ENCODE measurements at regions not wholly inside any gene's neighbourhood (a gene's known extent, or its start where the extent isn't known, plus 50 kb on each side); places are given as distances from the start of the nearest gene placed in this dataset.

DNA sequence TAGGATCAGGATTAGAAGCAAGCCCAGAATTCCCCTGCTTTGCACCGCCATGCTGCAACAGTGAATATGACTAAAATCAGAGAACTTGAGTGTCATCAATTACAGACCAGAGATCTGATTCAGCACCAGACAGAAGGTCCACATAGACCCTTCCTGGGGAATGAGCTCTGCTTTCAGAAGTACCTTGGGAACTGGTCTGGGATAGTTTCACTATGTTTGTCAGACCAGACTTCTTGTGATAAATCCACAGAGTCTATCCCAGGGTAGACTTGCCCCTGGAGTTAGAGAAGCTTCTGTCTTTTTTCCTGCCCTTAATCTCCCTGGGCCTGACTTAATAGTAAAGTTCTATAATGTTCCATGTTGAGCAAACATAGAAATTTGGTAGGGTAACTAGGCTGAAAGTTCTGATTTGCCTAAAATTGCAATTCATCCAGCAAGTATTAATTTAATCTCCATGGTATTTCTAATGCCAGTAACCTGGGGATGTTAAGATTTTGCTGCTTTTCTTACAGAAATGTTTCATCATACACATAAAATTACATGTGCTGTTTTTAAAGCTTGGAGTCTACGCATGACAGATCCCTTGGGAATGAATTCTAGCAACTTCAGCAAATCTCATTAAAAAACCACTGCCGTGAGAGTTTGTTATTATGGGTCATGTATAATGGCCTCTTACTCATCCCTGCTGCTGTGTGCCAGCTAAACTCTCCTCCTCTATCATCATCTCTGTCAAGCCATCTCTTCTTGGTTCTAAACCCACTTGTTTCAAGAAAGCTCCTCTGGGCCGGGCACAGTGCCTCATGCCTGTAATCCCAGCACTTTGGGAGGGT, 61.3 kb upstream of the METAP2 start:
- peak; percentile 2 for DNase-seq

DNA sequence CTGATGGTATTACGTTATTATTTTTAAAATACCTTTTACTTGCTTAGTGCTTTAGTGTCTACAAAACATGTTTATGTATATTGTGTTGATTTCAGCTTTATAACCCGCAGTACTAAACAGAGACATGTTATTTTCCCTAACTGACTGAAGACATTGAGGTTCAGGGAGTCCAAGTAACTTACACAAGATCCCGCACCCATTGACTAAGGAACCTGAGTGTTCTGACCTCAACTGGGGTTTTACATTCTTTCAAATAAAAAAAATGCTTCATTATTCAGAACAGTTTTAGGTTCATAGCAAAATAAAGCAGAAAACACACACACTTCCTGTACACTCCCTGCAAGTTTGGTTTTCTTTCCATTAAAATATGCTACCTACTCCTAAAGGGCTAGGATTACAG, 60.4 kb upstream of the METAP2 start:
- no peak for DNase-seq

DNA sequence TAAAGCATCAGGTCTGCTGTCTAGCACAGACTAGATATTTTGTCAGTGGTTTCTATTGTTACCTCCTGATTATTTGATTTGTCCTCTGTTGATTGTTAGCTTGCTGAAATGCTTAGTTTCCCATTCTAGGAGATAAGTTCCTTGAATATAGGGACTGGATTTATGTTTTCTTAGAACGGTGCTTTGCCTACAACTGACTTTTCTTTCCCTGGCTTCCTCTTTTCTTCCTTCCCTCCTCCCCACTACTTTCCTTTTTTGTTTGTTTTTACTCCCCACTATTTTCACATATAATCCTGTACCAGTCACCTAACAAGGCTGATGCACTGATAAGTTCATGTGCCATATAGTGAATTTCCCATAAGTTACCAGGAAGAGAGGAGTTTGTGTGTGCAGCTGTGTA, 58.5 kb upstream of the METAP2 start:
- no peak for DNase-seq

DNA sequence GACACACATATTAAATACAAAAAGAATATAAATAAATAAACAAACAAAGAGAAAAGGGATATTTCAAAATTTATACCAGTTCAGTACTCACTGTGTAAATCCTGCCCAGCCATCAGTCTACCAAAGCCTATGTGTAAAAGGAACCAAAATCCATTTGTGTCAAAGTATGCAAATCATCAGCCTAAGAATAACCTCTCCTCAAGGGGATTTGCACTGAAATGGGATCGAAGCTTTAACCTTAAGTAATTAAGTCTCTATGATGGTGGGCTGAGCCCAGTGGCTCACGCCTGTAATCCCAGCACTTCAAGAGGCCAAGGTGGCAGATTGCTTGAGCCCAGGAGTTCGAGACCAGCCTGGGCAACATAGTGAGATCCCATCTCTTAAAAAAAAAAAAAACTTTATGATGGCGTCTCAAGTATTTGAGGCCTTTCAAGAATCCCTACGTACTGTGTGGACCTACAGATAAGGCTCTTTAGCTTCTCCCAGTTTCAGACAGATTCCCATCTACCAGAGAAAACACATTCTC, 57.8 kb upstream of the METAP2 start:
- no peak for DNase-seq

DNA sequence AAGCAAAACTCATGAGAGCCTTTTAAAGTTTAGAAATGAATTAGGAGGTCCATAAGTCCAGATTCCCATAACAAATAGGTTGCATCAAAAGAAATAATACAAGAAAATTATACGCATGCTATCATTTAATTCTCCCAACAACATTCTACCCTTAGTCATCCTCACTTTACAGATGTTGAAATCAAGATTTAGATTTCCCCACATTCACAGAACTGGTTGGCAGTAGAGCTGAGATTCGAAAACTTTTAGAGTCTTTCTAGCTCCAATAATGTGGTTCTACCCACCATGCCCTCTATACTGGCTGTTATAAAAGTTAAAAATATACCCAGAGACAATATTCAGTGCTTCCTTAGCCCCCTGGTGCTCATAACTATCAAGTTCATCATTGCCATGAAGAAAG, 56.6 kb upstream of the METAP2 start:
- DNase-seq: no peak

DNA sequence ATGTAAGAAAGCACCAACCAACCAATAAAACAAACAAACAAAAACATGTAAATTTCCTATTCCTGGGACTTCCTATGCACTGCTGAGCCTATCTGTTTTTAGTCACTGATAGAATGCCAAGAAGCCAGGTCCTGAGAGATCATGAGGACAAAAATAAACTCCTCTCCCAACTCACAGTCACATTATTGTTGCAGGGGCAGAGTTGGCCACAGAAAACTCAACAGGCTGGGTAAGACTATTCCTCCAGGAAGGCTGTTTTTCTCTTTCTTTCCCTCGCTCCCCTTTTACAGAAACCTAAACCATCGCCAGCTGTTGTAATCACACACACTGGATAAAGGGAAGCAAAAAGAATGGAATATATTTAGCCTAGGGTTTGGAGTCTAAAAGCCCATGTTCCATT, 55.8 kb upstream of the METAP2 start:
- DNase-seq: peak; percentile 16

All from skin of body (tissue), 1 donor.